ENCODE measurements at regions not wholly inside any gene's neighbourhood (a gene's known extent, or its start where the extent isn't known, plus 50 kb on each side); places are given as distances from the start of the nearest gene placed in this dataset.
"Not testable (repeated sequence)": the region's sequence is repeated elsewhere in the genome, so short reads cannot be mapped to it uniquely, and the experiment has no call there.

DNA sequence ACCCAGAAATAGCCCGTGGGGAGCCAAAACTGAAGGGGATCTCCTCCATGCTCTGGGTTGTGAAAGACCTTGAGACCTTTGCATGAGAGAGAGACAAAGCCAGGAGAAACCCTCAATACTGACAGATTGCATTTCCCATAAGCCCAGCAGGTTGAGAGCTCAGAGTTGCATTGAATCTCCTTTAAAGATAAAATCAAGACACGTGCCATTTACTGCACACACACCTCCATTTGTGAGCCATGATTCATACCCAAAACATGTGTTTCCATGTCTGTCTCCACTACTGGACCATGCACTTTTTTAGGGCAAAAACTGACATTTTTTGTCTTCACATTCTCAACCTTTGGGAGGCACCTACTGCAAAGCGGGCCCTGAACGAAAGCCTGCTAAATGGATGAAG, 144.0 kb upstream of the NRIP1 start:
- H3K27me3 Mint-ChIP-seq (ENCODE audit: unreplicated experiment) = peaks cover 4% of the 10 kb centered on the region
- H3K36me3 Mint-ChIP-seq (ENCODE audit: unreplicated experiment) = peaks cover 4% of the 10 kb centered on the region
- no peaks in the 10 kb centered on the region for H3K4me1 Mint-ChIP-seq (ENCODE audit: low read depth, unreplicated experiment)
- no peak for DNase-seq
- peaks cover 1% of the 10 kb centered on the region for H3K9me3 Mint-ChIP-seq (ENCODE audit: unreplicated experiment)
- no peak overlapping the region for H3K4me3 Mint-ChIP-seq (ENCODE audit: unreplicated experiment)
- no peak overlapping the region for H3K27ac Mint-ChIP-seq (ENCODE audit: unreplicated experiment)
- TF ChIP-seq, protein P1, sequence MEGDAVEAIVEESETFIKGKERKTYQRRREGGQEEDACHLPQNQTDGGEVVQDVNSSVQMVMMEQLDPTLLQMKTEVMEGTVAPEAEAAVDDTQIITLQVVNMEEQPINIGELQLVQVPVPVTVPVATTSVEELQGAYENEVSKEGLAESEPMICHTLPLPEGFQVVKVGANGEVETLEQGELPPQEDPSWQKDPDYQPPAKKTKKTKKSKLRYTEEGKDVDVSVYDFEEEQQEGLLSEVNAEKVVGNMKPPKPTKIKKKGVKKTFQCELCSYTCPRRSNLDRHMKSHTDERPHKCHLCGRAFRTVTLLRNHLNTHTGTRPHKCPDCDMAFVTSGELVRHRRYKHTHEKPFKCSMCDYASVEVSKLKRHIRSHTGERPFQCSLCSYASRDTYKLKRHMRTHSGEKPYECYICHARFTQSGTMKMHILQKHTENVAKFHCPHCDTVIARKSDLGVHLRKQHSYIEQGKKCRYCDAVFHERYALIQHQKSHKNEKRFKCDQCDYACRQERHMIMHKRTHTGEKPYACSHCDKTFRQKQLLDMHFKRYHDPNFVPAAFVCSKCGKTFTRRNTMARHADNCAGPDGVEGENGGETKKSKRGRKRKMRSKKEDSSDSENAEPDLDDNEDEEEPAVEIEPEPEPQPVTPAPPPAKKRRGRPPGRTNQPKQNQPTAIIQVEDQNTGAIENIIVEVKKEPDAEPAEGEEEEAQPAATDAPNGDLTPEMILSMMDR (IDR thresholded peaks at IDR 0.05; ENCODE audit: partially characterized antibody, unreplicated experiment) = no peak

DNA sequence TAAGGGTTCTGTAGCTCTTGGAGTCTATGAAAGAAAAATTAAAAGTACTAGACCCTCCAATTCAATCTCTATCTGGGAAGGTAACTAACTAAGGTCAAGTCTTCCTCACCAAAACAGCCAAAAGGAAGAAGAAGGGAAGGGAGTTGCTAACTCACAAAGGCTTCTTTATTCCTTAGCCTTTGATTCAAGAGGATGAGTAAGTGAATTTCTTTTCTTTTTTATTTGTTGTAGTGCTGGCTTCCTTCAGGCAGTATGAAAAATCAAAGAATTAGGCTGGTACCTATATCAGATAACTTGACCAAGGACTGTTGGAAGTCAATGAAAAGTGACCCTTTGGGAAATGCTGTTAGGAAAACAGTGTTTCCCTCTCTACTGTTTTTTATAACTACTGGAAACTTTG, 144.4 kb upstream of the NRIP1 start:
- Mint-ChIP-seq H3K4me1 (ENCODE audit: low read depth, unreplicated experiment) (no peaks in the 10 kb centered on the region), H3K9me3 (ENCODE audit: unreplicated experiment) (peaks cover 1% of the 10 kb centered on the region), H3K4me3 (ENCODE audit: unreplicated experiment) (no peak overlapping the region), H3K27me3 (ENCODE audit: unreplicated experiment) (peaks cover 4% of the 10 kb centered on the region), H3K27ac (ENCODE audit: unreplicated experiment) (no peak overlapping the region), H3K36me3 (ENCODE audit: unreplicated experiment) (peaks cover 4% of the 10 kb centered on the region)
- TF ChIP-seq, protein P1 (IDR thresholded peaks at IDR 0.05; ENCODE audit: partially characterized antibody, unreplicated experiment) = no peak
- DNase-seq = no peak

DNA sequence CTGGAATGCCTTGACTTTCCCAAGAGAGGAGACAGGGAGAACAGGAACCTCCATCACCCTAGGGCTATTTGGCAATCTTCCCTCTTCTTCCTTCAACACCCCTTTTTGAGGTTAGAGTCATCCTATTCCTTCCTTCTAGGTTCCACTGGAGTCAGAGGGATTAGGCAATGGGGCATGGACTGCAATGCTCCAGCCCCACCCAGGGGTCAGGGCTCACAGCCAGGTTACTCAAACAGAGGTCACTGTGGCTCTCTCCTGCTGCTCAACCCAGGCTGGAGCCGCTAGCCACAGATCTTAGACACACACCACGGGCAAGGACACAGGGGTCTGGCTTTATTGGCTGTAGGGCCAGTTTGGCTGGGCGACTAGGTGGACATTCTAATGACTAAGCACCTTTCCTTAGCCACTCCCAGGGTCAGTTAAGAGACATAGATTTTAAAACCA, 145.5 kb upstream of the NRIP1 start:
- peaks cover 4% of the 10 kb centered on the region for H3K36me3 Mint-ChIP-seq (ENCODE audit: unreplicated experiment)
- no peak overlapping the region for H3K4me3 Mint-ChIP-seq (ENCODE audit: unreplicated experiment)
- peaks cover 4% of the 10 kb centered on the region for H3K27me3 Mint-ChIP-seq (ENCODE audit: unreplicated experiment)
- TF ChIP-seq, protein P1 (IDR thresholded peaks at IDR 0.05; ENCODE audit: partially characterized antibody, unreplicated experiment) = no peak
- no peak overlapping the region for H3K27ac Mint-ChIP-seq (ENCODE audit: unreplicated experiment)
- peaks cover 1% of the 10 kb centered on the region for H3K9me3 Mint-ChIP-seq (ENCODE audit: unreplicated experiment)
- no peak for DNase-seq
- no peaks in the 10 kb centered on the region for H3K4me1 Mint-ChIP-seq (ENCODE audit: low read depth, unreplicated experiment)

DNA sequence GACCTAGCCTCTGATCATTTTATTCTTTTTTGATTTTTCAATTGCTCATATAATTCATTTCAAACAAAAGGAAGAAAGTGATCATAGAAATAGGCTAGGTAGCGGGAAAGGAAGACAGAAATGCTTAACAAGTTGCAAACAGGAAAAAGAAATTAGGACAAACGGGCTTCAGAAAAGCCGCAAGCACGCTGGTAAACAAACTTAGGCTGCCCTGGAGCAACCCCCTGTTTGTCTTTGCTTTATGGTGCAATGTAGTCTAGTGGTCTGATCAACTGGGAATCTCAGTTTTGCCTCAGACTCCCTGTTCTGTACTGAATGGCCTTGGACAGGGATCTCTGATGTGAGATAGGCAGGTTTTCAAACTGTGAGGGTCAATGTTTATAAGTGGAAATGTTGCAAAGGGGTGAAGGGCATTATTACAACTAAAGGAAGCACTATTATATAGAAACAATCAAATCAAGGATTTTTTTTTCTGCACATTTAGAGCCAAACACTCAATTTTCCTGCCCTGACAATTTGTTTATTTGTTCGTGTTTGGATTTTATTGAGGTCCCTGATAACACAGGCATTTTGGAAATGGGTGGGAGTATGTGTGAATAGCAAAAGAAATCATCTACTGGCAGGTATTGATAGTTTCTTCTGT, 146.8 kb upstream of the NRIP1 start:
- no peak overlapping the region for H3K4me3 Mint-ChIP-seq (ENCODE audit: unreplicated experiment)
- TF ChIP-seq, protein P1 (IDR thresholded peaks at IDR 0.05; ENCODE audit: partially characterized antibody, unreplicated experiment) = no peak
- H3K4me1 Mint-ChIP-seq (ENCODE audit: low read depth, unreplicated experiment) = no peaks in the 10 kb centered on the region
- H3K9me3 Mint-ChIP-seq (ENCODE audit: unreplicated experiment) = peaks cover 1% of the 10 kb centered on the region
- peaks cover 4% of the 10 kb centered on the region for H3K27me3 Mint-ChIP-seq (ENCODE audit: unreplicated experiment)
- H3K36me3 Mint-ChIP-seq (ENCODE audit: unreplicated experiment) = peaks cover 4% of the 10 kb centered on the region
- H3K27ac Mint-ChIP-seq (ENCODE audit: unreplicated experiment) = no peak overlapping the region
- no peak for DNase-seq

DNA sequence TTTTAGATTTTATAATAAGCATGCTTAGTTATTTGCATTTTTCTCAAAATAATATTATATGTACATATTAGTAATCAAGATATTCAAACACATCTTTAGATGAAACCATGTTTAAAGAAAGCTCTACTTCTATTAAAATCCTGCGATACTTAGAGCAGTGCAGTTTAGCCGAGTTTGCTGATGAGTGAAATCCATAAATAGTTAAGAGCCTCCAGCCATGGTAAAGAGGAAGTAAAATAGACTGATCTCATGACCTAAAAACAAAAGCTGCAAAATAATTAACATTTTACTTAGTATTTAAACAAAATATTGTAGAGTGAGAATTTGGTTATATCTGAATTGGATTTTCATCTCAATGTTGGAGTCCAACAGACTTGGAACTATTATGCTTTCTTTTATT, 147.4 kb upstream of the NRIP1 start:
- Mint-ChIP-seq H3K4me1 (ENCODE audit: low read depth, unreplicated experiment) (no peaks in the 10 kb centered on the region), H3K36me3 (ENCODE audit: unreplicated experiment) (peaks cover 4% of the 10 kb centered on the region), H3K4me3 (ENCODE audit: unreplicated experiment) (no peak overlapping the region), H3K27ac (ENCODE audit: unreplicated experiment) (no peak overlapping the region), H3K27me3 (ENCODE audit: unreplicated experiment) (peaks cover 4% of the 10 kb centered on the region), H3K9me3 (ENCODE audit: unreplicated experiment) (peaks cover 1% of the 10 kb centered on the region)
- DNase-seq = no peak
- TF ChIP-seq, protein P1 (IDR thresholded peaks at IDR 0.05; ENCODE audit: partially characterized antibody, unreplicated experiment) = no peak

DNA sequence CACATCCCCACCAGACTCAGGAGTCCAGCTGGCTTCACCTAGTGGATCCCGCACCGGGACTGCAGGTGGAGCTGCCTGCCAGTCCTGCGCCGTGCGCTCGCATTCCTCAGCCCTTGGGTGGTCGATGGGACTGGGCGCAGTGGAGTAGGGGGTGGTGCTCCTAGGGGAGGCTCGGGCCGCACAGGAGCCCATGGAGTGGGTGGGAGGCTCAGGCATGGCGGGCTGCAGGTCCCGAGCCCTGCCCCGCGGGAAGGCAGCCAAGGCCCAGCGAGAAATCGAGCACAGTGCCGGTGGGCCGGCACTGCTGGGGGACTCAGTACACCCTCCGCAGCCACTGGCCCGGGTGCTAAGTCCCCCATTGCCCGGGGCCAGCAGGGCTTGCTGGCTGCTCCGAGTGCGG, 153.7 kb upstream of the NRIP1 start:
- not testable (repeated sequence) for DNase-seq; H3K36me3 Mint-ChIP-seq (ENCODE audit: unreplicated experiment); H3K27me3 Mint-ChIP-seq (ENCODE audit: unreplicated experiment); H3K4me3 Mint-ChIP-seq (ENCODE audit: unreplicated experiment); H3K27ac Mint-ChIP-seq (ENCODE audit: unreplicated experiment); H3K9me3 Mint-ChIP-seq (ENCODE audit: unreplicated experiment)
- H3K4me1 Mint-ChIP-seq (ENCODE audit: low read depth, unreplicated experiment) = peaks cover 28% of the 10 kb centered on the region

Data from glutamatergic neuron (in vitro differentiated cells).